ENCODE measurements at regions not wholly inside any gene's neighbourhood (a gene's known extent, or its start where the extent isn't known, plus 50 kb on each side); places are given as distances from the start of the nearest gene placed in this dataset.
"Not testable (repeated sequence)": the region's sequence is repeated elsewhere in the genome, so short reads cannot be mapped to it uniquely, and the experiment has no call there.

DNA sequence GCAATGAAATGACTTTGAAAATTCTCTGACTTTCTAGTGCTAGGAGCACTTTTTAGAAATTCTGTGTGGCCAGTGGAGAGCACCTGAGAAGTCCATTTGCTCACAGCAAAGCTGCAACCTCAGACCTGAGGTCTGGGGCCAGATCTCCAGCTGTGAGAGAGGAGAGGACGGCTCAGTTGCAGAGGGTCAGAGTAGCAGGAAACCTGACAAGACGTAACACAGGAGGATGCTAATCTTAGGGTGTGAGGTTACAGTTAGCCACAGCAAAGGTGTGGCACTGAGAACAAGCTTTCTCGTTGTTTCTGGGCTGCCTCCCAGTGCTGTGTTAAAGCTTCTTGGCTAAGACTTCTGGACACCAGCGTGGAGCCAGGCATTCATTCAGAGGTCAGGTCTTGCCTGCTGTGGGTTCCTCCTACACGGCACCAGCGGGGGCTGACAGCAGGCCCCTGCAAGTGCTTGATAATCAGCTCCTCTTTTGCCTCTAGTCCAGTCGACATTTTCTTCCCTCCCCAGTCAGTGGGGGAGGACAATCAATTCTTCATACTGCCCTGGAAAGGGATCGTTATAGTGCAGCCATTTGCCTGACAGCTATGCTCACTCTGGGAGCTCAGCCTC, 435.4 kb upstream of the DPP6 start:
- no peak for DNase-seq (ENCODE audit: low read depth)

DNA sequence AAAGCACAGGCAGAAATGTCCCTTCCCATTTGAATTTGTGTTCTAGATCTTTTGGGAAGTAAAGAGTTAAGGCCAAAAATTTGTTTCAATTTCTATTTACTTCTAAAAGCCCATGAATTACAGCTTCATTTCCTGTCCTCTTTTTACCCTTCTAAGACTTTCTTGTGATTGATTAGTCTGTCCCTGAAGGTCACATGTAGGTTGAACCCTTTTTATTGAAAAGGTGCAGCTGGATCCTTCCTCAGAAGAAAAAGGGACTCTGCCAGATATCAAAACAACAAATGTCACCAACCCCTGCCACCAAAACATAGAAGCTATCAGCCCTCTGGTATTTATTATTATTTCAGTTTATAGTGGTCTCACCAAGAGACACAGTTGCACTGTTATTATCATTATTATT, 424.9 kb upstream of the DPP6 start:
- DNase-seq (ENCODE audit: low read depth) = no peak

GRCh38 chr7:153628406-153628805, 423.8 kb upstream of the DPP6 start:
- DNase-seq (ENCODE audit: low read depth) = no peak

DNA sequence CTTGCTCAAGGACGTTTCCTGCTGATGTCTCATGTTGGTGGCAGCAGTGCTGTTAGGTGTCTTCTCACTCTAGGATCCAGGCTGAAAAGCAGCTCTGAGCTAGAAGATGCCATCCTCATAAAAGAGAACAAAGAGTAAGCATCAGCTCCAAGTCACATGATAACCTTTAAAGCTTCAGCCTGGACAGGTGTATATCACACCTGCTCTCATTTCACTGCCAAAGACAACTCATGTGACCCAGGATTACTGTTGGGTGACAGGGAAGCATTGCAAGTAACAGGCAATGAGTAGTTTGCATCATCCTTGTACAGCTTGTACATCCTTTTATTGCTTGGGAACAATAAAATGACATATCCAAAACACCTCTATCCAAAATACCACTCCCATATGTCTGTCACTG, 423.4 kb upstream of the DPP6 start:
- DNase-seq (ENCODE audit: low read depth) = no peak

DNA sequence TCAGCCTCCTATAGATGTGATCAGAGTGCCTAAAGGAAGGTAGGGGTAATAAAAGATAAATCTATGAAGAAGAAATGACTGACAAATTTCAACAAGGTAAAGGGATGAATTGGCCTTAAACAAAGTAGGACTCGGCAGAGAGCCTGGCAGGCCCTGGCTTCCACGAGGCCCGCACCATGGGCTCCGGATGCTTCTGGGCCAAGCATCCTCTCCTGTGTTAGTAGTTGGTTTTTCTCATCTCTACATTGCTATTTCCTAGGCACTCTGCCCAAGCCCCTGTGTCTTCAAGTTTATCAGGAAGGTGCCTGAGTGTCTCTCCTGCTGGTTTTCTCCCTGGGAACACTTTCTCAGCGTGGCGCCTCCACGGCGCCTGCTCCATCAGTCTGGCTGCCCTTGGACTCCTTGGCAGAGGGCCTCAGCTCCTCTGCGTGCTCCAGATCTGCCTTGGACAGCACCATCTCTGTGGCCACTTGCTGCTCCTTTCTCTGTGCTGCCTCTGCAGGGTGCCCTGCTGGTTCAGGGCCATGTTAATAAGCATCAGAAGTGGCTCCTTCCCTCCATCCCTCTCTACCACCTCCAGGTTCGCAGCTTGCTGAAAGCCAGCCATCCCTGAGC, 413.3 kb upstream of the DPP6 start:
- DNase-seq (ENCODE audit: low read depth) = no peak

DNA sequence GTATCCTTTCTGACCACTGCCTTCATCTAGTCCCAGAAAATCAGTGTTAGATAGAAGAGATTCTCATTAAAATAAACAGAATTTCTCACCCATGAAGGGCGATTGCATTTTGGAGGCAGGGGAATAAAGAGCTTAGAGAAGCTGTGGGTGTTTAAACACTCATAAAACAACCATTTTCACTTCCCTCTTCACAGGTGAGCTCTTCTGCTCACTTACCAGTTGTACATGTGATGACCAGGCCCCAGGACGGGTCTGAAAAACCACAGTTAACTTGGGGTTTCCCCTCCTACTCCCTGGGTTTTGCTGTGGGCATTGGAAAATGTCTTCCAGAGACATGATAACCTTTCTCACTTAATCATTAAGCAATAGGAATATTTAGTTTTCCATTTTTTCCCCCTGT, 411.6 kb upstream of the DPP6 start:
- DNase-seq (ENCODE audit: low read depth) = no peak

- DNase-seq (ENCODE audit: low read depth) = peak; percentile 26
Observed at GRCh38 chr7:153641199-153641598, 411.0 kb upstream of the DPP6 start.

- DNase-seq (ENCODE audit: low read depth) = no peak
Observed at GRCh38 chr7:153642989-153643388, 409.2 kb upstream of the DPP6 start.

DNA sequence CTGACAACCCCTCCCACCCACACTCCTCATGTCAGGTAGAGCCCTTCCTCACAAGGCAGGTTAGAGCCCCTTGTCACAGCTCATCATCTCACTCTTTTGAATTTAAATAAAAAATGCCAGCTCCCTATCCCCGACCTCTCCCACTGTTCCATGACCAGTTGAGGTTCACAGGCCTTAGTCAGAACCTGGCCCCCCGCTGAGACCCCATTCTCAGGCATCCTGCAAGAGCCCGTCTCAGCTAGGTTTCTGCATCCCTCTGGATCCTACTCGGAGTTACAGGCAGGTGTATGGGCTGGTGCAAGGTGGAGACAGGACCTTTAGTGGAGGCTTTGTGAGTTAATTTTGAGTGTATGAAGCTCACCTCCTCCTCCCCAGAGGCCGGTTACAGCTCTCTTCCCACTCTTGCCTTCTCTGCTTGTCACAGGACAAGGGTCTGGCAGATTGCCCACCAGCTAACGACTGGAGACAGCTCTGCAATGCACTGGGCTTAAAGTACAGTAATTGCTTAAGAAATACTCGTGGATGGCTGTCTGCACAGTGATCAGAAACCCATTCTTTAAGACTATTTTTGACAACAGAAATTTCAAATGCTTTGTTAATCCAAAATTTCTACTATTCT, 394.9 kb upstream of the DPP6 start:
- no peak for DNase-seq (ENCODE audit: low read depth)

DNA sequence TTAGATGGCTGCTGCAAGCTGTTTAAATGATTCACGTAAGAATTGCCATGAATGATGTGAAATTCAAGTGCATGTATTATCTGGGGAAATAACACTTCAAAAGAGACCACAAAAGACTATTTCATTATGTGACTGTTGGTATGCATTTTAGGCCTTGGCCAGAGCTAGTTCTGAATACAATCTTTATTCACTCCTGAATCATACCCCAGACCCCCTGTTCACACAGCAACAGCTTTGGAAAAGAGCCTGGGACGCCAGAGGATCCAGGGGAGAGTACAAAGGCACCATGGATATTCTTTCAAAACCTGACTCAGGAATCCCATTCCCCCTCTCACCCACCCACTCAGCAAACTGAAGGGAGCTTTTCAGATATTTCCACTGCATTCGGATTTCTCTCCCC, 377.1 kb upstream of the DPP6 start:
- DNase-seq (ENCODE audit: low read depth) = no peak

DNA sequence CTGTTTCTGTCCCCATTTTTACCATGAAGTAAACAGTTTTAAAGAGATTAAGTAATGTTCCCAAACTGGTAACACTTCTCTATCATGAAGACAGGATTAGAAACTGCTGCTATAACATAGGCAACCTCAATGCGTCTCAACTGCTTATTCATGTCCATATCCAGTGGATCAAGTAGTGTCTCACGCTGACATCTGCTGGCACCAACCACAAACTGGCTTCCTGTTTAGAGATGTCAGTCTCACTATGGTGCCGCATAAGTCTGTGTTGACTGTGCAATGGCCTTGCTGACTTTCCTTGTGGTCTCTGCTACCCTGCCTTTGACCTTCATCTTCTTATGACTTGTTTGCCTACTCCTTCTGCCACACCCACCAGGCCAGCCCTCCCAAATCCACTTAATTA, 369.6 kb upstream of the DPP6 start:
- no peak for DNase-seq (ENCODE audit: low read depth)

DNA sequence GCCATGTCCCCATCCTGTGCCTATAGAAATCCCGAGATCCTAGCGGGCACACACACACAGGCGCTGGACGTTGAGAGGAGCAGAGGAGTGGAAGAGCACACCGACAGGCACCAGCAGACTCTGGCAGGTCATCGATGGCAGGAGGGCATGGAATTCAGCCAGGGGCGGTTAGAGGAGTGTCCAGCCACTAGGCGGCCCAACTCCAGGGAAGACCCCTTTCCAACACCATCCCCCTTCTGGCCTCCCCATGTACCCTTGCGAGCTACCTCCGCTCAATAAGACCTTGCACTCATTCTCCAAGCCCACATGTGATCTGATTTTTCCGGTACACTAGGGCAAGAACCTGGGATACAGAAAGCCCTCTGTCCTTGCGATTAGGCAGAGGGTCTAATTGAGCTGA, 356.0 kb upstream of the DPP6 start:
- no peak for DNase-seq (ENCODE audit: low read depth)

DNA sequence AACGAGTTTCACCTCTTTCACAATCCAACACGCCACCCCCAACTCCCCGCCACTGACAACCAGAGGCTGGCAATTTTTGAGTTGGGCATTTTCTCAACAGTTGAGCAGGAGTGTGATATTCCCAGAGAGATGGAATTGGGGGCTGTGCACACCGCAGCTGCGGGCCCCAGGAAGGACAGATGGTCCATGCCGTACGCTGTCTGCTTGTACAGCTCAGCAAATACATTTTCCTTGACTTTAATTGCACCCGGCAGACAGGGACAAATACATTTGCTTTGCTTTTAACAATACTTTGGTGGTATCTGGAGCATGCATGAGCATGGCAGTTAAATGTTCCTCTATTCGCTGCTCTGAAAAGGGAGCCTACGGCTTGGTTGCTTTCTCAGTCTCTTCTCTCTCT, 354.2 kb upstream of the DPP6 start:
- DNase-seq (ENCODE audit: low read depth) = no peak

GRCh38 chr7:153701678-153702077, 350.5 kb upstream of the DPP6 start:
- DNase-seq (ENCODE audit: low read depth) = no peak

DNA sequence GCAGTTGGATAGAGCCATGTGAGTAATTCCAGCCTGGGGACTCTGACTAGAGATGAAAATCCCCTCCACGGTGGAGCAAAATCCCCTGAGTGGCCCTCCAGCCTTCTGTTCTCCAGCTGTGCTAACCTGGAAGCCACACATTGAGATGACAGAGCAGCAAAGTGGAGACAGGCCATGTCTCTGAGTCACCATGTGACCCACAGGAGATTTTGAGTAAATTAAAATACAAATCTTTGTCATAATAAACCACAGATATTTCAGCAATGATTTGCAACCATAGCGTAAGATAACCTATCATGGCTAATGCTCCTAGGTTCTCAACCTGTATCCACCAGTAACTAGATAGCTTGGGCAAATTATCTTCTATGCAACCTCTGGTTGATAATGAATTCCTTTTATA, 328.3 kb upstream of the DPP6 start:
- not testable (repeated sequence) for DNase-seq (ENCODE audit: low read depth)

DNA sequence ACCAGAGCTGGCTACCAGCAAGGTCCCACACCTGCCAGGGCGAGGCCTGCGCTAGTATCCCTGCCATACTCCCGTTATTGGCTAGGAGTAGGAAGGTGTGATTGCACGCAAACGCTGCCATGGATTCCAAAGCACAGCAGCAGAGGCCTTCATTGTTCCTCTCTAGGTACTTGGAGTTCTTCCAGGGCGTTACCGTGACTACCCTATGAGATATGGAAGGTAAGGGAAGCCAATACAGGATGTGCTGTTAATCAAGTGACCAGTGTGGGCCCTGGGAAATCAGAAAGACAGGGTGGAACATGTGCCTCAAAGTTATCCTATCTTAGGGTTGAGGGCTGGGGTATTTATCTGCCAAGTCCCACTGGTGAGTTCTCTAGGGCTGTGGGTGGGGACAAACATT, 320.7 kb upstream of the DPP6 start:
- DNase-seq (ENCODE audit: low read depth) = not testable (repeated sequence)

DNA sequence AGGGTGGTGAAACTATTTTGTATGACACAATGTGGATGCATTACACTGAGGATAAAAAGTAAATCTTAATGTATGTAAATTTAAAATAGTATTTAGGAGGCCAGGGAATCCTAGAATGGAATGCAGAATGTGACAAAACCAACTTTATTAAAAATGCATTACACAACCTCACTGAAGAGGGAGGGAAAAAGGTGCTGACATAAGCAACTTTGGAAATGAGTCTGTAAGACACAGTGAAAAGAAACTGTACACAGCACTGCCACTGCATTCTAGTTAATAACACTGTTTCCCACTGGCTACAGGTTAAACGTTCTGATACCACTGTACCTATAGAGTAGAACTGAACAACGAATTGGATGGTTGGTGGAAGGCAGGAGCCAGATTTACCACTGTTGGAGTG, 308.8 kb upstream of the DPP6 start:
- DNase-seq (ENCODE audit: low read depth) = not testable (repeated sequence)

GRCh38 chr7:153747969-153748368, 304.2 kb upstream of the DPP6 start:
- not testable (repeated sequence) for DNase-seq (ENCODE audit: low read depth)

- not testable (repeated sequence) for DNase-seq (ENCODE audit: low read depth)
Observed at GRCh38 chr7:153748885-153749284, 303.3 kb upstream of the DPP6 start.

GRCh38 chr7:153765869-153766268, 286.3 kb upstream of the DPP6 start:
- DNase-seq (ENCODE audit: low read depth) = not testable (repeated sequence)

DNA sequence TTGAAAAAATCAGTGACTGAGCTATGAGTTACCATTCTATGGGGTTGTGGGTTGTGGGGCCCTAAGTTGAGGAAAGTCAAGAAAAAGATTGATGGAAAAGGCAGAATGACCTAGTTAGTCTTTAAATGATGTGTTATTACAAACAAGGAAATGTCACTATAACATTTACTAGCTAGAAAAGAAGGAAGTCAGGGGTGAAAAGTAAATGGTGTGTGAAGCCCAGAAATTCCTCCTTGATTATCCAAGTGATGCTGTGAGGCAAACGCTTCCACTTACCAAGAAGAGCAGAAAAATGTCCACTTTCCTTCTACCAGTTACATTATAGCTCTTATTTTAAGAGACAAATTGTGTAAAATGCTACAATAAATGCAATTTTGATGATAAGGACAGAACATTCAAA, 285.3 kb upstream of the DPP6 start:
- DNase-seq (ENCODE audit: low read depth) = not testable (repeated sequence)

DNA sequence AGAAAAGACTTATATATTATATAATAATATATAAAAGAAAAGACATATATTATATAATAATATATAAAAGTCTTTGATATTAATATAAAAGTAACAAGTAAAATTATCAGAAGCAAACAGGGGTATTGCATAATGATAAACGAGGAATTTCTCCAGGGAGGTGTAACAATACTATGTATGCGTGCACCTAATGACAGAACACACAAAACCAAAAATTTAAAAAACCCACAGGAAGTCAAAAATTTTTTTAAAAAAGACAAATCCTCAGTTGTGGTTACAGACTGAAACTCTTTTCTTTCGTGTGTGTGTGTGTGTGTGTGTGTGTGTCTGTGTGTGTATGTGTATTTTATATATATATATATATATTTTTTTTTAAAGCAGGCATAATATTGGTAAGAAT, 279.2 kb upstream of the DPP6 start:
- no peak for DNase-seq (ENCODE audit: low read depth)

DNA sequence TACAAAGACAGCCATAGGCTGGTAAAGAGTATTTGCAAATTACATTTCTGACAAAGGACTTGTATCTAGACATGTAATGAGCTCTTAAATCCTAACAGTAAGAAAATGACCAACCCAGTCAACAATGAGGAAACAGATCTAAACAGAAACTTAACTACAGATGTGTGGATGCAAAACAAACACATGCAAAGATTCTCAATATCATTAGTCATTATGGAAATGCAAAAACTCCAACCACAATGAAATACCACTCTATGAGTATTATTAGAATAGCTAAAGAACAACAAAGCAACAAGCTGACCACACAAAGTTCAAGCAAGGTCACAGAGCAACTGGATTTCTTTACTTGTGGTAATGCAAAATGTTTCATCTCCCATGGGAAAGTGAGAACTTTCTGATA, 275.3 kb upstream of the DPP6 start:
- DNase-seq (ENCODE audit: low read depth) = not testable (repeated sequence)

DNA sequence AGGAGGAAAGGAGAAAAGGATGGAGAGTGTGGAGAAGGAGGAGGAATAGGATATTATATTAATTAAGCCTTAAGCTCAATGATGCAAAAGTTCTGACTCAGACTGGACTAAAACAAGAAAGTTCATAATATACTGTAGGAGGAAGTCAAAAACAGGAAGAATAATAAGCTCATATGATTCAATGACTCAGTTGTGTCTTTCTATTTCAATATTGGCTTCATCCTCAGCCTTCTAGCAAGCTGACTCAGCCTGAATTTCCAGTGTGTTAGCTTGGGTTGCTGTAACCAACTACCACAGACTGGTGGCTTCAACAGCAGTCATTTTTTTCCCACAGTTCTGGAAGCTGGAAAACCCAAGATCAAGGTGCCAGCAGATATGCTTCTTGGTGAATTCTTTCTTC, 254.8 kb upstream of the DPP6 start:
- DNase-seq (ENCODE audit: low read depth) = not testable (repeated sequence)
